Activated CD8-positive, alpha-beta memory T cell treated with anti-CD3 and anti-CD28 coated beads for 36 hours (primary cell): ENCODE measurements at regions not wholly inside any gene's neighbourhood (a gene's known extent, or its start where the extent isn't known, plus 50 kb on each side); places are given as distances from the start of the nearest gene placed in this dataset.

Source experiments
- CTCF ChIA-PET: fragments of 350-600 bp; sonication (Branson Sonifier 250); formaldehyde crosslinking; loops from one replicate; lab custom pipeline; 2021; ENCODE audit warnings: antibody characterized with exemption; lab: Charles Lee
- POLR2A ChIA-PET: fragments of 350-600 bp; sonication (Branson Sonifier 250); formaldehyde crosslinking; loops from one replicate; lab custom pipeline; 2021; ENCODE audit warnings: antibody characterized with exemption; lab: Charles Lee

- ChIA-PET CTCF (no interaction called here), POLR2A (no interaction called here)
These were observed 91.6 kb downstream of the PLCE1 start for GRCh38 chr10:94085288-94085687.

GRCh38 chr10:94085766-94086437 is 92.2 kb downstream of the PLCE1 start:
- ChIA-PET POLR2A (no interaction called here), CTCF (no interaction called here)

GRCh38 chr10:94088926-94089381 is 95.2 kb downstream of the PLCE1 start:
- POLR2A ChIA-PET, result no interaction called here
- CTCF ChIA-PET, result no interaction called here

- ChIA-PET CTCF (no interaction called here), POLR2A (no interaction called here)
These were observed 97.9 kb downstream of the PLCE1 start for GRCh38 chr10:94091649-94092048.

- ChIA-PET POLR2A (no interaction called here), CTCF (no interaction called here)
These were observed 99.1 kb downstream of the PLCE1 start for GRCh38 chr10:94092848-94093247.

- POLR2A ChIA-PET, result no interaction called here
- CTCF ChIA-PET, result no interaction called here
These were observed 99.7 kb downstream of the PLCE1 start for GRCh38 chr10:94093286-94093905.

- ChIA-PET CTCF (no interaction called here), POLR2A (no interaction called here)
These were observed 100.8 kb downstream of the PLCE1 start for GRCh38 chr10:94094540-94094939.

GRCh38 chr10:94097656-94098055 is 103.9 kb downstream of the PLCE1 start:
- POLR2A ChIA-PET, result no interaction called here

GRCh38 chr10:94098896-94099295 is 105.2 kb downstream of the PLCE1 start:
- CTCF ChIA-PET, result no interaction called here
- POLR2A ChIA-PET, result no interaction called here

More at GRCh38 chr10:94097656-94098055, 103.9 kb downstream of the PLCE1 start:
- CTCF ChIA-PET, result no interaction called here

- ChIA-PET CTCF (no interaction called here), POLR2A (no interaction called here)
These were observed 108.2 kb downstream of the PLCE1 start for GRCh38 chr10:94101894-94102293.

GRCh38 chr10:94102436-94102835 is 108.7 kb downstream of the PLCE1 start:
- ChIA-PET CTCF (no interaction called here), POLR2A (no interaction called here)

GRCh38 chr10:94103192-94103591 is 109.5 kb downstream of the PLCE1 start:
- ChIA-PET POLR2A (no interaction called here), CTCF (no interaction called here)

- ChIA-PET POLR2A (no interaction called here), CTCF (no interaction called here)
These were observed 110.1 kb downstream of the PLCE1 start for GRCh38 chr10:94103801-94104221.

- ChIA-PET CTCF (no interaction called here), POLR2A (no interaction called here)
These were observed 110.7 kb downstream of the PLCE1 start for GRCh38 chr10:94104316-94105000.

GRCh38 chr10:94105226-94105625 is 111.5 kb downstream of the PLCE1 start:
- ChIA-PET POLR2A (no interaction called here), CTCF (no interaction called here)

GRCh38 chr10:94107191-94107590 is 113.5 kb downstream of the PLCE1 start:
- POLR2A ChIA-PET, result no interaction called here
- CTCF ChIA-PET, result no interaction called here

GRCh38 chr10:94108200-94108599 is 114.5 kb downstream of the PLCE1 start:
- CTCF ChIA-PET, result no interaction called here
- POLR2A ChIA-PET, result no interaction called here

- ChIA-PET CTCF (no interaction called here), POLR2A (no interaction called here)
These were observed 117.6 kb downstream of the PLCE1 start for GRCh38 chr10:94111367-94111766.

- CTCF ChIA-PET, result no interaction called here
- POLR2A ChIA-PET, result no interaction called here
These were observed 118.6 kb downstream of the PLCE1 start for GRCh38 chr10:94112321-94112720.

GRCh38 chr10:94115725-94116124 is 122.0 kb downstream of the PLCE1 start:
- POLR2A ChIA-PET, result no interaction called here
- CTCF ChIA-PET, result no interaction called here

GRCh38 chr10:94116848-94117247 is 123.1 kb downstream of the PLCE1 start:
- POLR2A ChIA-PET, result no interaction called here
- CTCF ChIA-PET, result no interaction called here
